MM.1S (cell line): ENCODE measurements at regions not wholly inside any gene's neighbourhood (a gene's known extent, or its start where the extent isn't known, plus 50 kb on each side); places are given as distances from the start of the nearest gene placed in this dataset.

Source experiments
- DNase-seq: peaks from one replicate; pipeline ENCODE4 v3.0.0-alpha.2; 2015
- H2AFZ ChIP-seq: fragments of 300-600 bp; sonication (generic); 2 replicates; pipeline ENCODE4 v1.6.0; 2016; ENCODE audit warnings: antibody characterized with exemption, low read length
- H3F3A ChIP-seq: fragments of 300-600 bp; sonication (generic); 2 replicates; pipeline ENCODE4 v1.6.1; 2016; ENCODE audit warnings: mild to moderate bottlenecking, antibody characterized with exemption, low read length, moderate library complexity, mixed read lengths; ENCODE audit not compliant: insufficient read depth
- H3K27ac ChIP-seq: fragments of 300-600 bp; sonication (generic); 2 replicates; pipeline ENCODE4 v1.5.1; 2016; ENCODE audit warnings: mild to moderate bottlenecking, low read length
- H3K27me3 ChIP-seq: fragments of 300-600 bp; sonication (generic); replicated peaks from 2 replicates; pipeline ENCODE4 v1.6.0; 2016; ENCODE audit warnings: low read length; ENCODE audit not compliant: insufficient read depth
- H3K36me3 ChIP-seq: fragments of 300-600 bp; sonication (generic); replicated peaks from 2 replicates; pipeline ENCODE4 v1.6.1; 2016; ENCODE audit warnings: mild to moderate bottlenecking, low read length, mixed read lengths; ENCODE audit not compliant: insufficient read depth
- H3K4me1 ChIP-seq: fragments of 300-600 bp; sonication (generic); 2 replicates; pipeline ENCODE4 v1.6.1; 2016; ENCODE audit warnings: low read length, mixed read lengths
- H3K4me2 ChIP-seq: fragments of 300-600 bp; sonication (generic); 2 replicates; pipeline ENCODE4 v1.6.0; 2016; ENCODE audit warnings: low read depth, low read length
- H3K4me3 ChIP-seq: fragments of 300-600 bp; sonication (generic); 2 replicates; pipeline ENCODE4 v1.5.1; 2016; ENCODE audit warnings: low read length, mixed read lengths
- H3K79me2 ChIP-seq: fragments of 300-600 bp; sonication (generic); 2 replicates; pipeline ENCODE4 v1.6.1; 2016; ENCODE audit warnings: mixed run types, low read length, mixed read lengths
- H3K9ac ChIP-seq: fragments of 300-600 bp; sonication (generic); 2 replicates; pipeline ENCODE4 v1.6.1; 2016; ENCODE audit warnings: low read length, mixed read lengths
- H3K9me2 ChIP-seq: fragments of 300-600 bp; sonication (generic); replicated peaks from 2 replicates; pipeline ENCODE4 v1.6.1; 2016; ENCODE audit warnings: mild to moderate bottlenecking, low read length, mixed read lengths; ENCODE audit not compliant: insufficient read depth
- H3K9me3 ChIP-seq: fragments of 300-600 bp; sonication (generic); replicated peaks from 2 replicates; pipeline ENCODE4 v1.6.1; 2016; ENCODE audit warnings: mild to moderate bottlenecking, low read length, mixed read lengths; ENCODE audit not compliant: insufficient read depth
- H4K20me1 ChIP-seq: fragments of 300-600 bp; sonication (generic); 2 replicates; pipeline ENCODE4 v1.6.1; 2016; ENCODE audit warnings: mild to moderate bottlenecking, low read length, moderate library complexity, mixed read lengths; ENCODE audit not compliant: insufficient read depth
- EZH2 ChIP-seq: fragments of 300-600 bp; sonication (generic); optimal IDR thresholded peaks from 2 replicates; pipeline ENCODE3; 2017; ENCODE audit warnings: low read depth, mild to moderate bottlenecking, antibody characterized with exemption, low read length, mixed read lengths
- EZH2phosphoT487 ChIP-seq: fragments of 300-600 bp; sonication (generic); IDR thresholded peaks from 2 replicates; pipeline ENCODE4 v1.6.1; 2018; ENCODE audit warnings: antibody characterized with exemption, low read length
- TF ChIP-seq, protein P1 (sequence below): fragments of 300-600 bp; sonication (generic); IDR thresholded peaks from 2 replicates; pipeline ENCODE4 v1.5.1; 2016; ENCODE audit warnings: antibody characterized with exemption, low read length, mixed read lengths

DNA sequence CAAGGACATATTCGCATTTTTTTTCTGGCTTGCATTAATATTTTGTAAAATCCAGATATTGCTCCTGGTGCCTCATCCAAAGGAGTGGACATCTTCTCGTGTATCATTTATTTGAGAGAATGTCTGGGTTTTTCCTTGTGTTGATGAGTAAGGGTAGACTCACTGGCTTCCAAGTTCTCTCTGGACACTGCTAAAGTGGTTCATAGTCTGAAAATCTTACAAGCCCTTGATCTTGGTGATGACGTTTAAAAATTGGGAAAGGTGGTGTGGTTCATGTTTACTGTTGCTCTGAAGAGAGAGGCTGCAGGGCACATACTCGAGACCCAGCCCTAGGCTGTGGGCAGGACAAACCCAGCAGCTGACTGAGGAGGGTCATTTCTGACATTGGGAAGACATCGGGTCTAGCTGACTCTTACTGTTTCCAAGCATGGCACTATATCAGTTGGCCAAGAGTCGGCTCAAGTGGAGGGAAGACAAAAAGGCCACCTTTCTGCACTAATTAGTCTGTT is 296.2 kb downstream of the LMX1A start:
- Histone ChIP-seq H3K9ac (no peak overlapping the region), H4K20me1 (no peaks in the 10 kb centered on the region), H3K4me1 (no peaks in the 10 kb centered on the region), H3K4me3 (no peak overlapping the region), H2AFZ (no peak overlapping the region), H3K27ac (no peak overlapping the region), H3K27me3 (no peaks in the 10 kb centered on the region), H3K79me2 (no peaks in the 10 kb centered on the region), H3K9me2 (no peaks in the 10 kb centered on the region), H3F3A (no peaks in the 10 kb centered on the region), H3K36me3 (no peaks in the 10 kb centered on the region), H3K9me3 (no peaks in the 10 kb centered on the region), H3K4me2 (no peak overlapping the region)
- TF ChIP-seq EZH2 (no peak), EZH2phosphoT487 (no peak)
- TF ChIP-seq, protein P1, sequence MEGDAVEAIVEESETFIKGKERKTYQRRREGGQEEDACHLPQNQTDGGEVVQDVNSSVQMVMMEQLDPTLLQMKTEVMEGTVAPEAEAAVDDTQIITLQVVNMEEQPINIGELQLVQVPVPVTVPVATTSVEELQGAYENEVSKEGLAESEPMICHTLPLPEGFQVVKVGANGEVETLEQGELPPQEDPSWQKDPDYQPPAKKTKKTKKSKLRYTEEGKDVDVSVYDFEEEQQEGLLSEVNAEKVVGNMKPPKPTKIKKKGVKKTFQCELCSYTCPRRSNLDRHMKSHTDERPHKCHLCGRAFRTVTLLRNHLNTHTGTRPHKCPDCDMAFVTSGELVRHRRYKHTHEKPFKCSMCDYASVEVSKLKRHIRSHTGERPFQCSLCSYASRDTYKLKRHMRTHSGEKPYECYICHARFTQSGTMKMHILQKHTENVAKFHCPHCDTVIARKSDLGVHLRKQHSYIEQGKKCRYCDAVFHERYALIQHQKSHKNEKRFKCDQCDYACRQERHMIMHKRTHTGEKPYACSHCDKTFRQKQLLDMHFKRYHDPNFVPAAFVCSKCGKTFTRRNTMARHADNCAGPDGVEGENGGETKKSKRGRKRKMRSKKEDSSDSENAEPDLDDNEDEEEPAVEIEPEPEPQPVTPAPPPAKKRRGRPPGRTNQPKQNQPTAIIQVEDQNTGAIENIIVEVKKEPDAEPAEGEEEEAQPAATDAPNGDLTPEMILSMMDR, result no peak
- DNase-seq, result no peak

DNA sequence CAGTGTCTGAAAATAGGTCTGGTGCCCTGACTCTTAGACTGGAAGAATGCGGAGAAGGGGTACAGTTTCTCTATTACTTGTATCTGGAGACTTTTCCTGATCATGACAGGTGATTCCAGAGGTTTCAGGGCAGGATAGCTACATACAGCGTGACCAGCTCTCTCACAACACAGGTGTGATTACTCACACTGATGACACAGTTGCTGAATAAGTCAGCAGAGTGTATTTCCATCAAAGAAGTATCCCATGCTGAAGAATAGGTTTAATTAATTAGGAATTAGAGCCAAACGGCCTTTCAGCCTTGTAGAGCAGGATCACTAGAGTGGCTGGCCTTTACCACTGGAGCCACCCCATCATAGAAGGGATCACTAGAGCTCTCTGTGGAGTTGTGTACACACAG is 298.6 kb downstream of the LMX1A start:
- no peaks in the 10 kb centered on the region for H4K20me1 ChIP-seq
- H2AFZ ChIP-seq, result no peak overlapping the region
- no peaks in the 10 kb centered on the region for H3K4me1 ChIP-seq
- no peaks in the 10 kb centered on the region for H3K36me3 ChIP-seq
- DNase-seq, result no peak
- no peaks in the 10 kb centered on the region for H3K9me2 ChIP-seq
- no peak overlapping the region for H3K4me3 ChIP-seq
- H3K27me3 ChIP-seq, result no peaks in the 10 kb centered on the region
- no peaks in the 10 kb centered on the region for H3K9me3 ChIP-seq
- no peak overlapping the region for H3K9ac ChIP-seq
- H3K27ac ChIP-seq, result no peak overlapping the region
- H3F3A ChIP-seq, result no peaks in the 10 kb centered on the region
- H3K4me2 ChIP-seq, result no peak overlapping the region
- TF ChIP-seq EZH2phosphoT487 (no peak), EZH2 (no peak)
- TF ChIP-seq, protein P1, result no peak
- no peaks in the 10 kb centered on the region for H3K79me2 ChIP-seq

DNA sequence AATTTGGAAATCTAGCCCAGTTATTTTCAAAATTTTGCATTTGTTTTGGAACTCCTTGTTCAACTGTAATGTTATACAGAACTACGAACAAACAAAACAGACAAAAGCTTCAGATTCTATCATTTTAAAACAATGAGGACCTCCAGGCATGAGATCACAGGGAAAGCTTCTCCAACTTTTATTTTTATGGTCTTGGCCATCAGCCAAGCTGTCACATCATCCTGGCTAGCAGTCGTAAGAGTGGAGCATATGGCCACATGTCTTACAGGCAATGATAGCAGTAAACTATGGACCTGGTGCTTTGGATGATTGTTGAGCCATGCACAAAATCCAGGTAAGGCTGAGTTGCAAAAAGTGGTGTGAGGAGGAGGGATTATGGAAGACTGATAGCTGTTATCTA is 299.6 kb downstream of the LMX1A start:
- H3K9ac ChIP-seq, result no peak overlapping the region
- no peaks in the 10 kb centered on the region for H3K9me2 ChIP-seq
- H3K4me2 ChIP-seq, result no peak overlapping the region
- no peaks in the 10 kb centered on the region for H4K20me1 ChIP-seq
- no peaks in the 10 kb centered on the region for H3K9me3 ChIP-seq
- TF ChIP-seq EZH2phosphoT487, result no peak
- no peak overlapping the region for H2AFZ ChIP-seq
- H3K4me1 ChIP-seq, result no peaks in the 10 kb centered on the region
- H3K4me3 ChIP-seq, result no peak overlapping the region
- H3K79me2 ChIP-seq, result no peaks in the 10 kb centered on the region
- H3F3A ChIP-seq, result no peaks in the 10 kb centered on the region
- DNase-seq, result no peak
- no peak overlapping the region for H3K27ac ChIP-seq
- H3K36me3 ChIP-seq, result no peaks in the 10 kb centered on the region
- no peaks in the 10 kb centered on the region for H3K27me3 ChIP-seq

DNA sequence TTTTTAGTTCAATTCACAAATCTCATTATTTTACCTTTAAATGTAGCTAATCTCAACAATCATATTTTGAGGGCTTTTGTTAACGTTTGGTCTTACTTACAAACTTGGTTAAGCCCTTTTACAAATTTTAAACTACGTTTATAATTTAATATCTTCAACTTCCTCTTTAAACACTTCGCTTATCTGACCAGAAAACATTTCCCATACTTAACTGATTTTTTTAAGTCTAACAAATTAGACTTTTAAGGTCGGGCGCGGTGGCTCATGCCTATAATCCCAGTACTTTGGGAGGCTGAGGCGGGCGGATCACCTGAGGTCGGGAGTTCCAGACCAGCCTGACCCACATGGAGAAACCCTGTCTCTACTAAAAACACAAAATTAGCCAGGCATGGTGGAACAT is 300.9 kb downstream of the LMX1A start:
- H3K9me3 ChIP-seq, result no peaks in the 10 kb centered on the region
- no peak for DNase-seq
- H3K27me3 ChIP-seq, result no peaks in the 10 kb centered on the region
- no peaks in the 10 kb centered on the region for H3K36me3 ChIP-seq
- no peak overlapping the region for H3K27ac ChIP-seq
- TF ChIP-seq, protein P1, result no peak
- no peak for TF ChIP-seq EZH2phosphoT487
- TF ChIP-seq EZH2, result no peak
- H3K9me2 ChIP-seq, result no peaks in the 10 kb centered on the region
- H3F3A ChIP-seq, result no peaks in the 10 kb centered on the region
- H4K20me1 ChIP-seq, result no peaks in the 10 kb centered on the region
- no peak overlapping the region for H3K4me3 ChIP-seq
- no peaks in the 10 kb centered on the region for H3K79me2 ChIP-seq
- H2AFZ ChIP-seq, result no peak overlapping the region
- H3K4me2 ChIP-seq, result no peak overlapping the region
- H3K9ac ChIP-seq, result no peak overlapping the region
- no peaks in the 10 kb centered on the region for H3K4me1 ChIP-seq
